NCI-H2029 treated with DMSO at 0.1 percent for 48 hours (cell line): ENCODE measurements at regions not wholly inside any gene's neighbourhood (a gene's known extent, or its start where the extent isn't known, plus 50 kb on each side); places are given as distances from the start of the nearest gene placed in this dataset.

Source experiments
- DNase-seq: peaks from one replicate; lab custom pipeline; 2025; lab: John Stamatoyannopoulos, UW

- no peak for DNase-seq
Measured at GRCh38 chr9:13596383-13596970, 317.0 kb upstream of the MPDZ start.

GRCh38 chr9:13590996-13591395, 311.5 kb upstream of the MPDZ start:
- DNase-seq: no peak

- no peak for DNase-seq
Measured at GRCh38 chr9:13589034-13589737, 309.7 kb upstream of the MPDZ start.

GRCh38 chr9:13588151-13589033, 308.9 kb upstream of the MPDZ start:
- DNase-seq: no peak

GRCh38 chr9:13587571-13587970, 308.1 kb upstream of the MPDZ start:
- no peak for DNase-seq

GRCh38 chr9:13586587-13587374, 307.3 kb upstream of the MPDZ start:
- DNase-seq: no peak

GRCh38 chr9:13580760-13581159, 301.3 kb upstream of the MPDZ start:
- no peak for DNase-seq

GRCh38 chr9:13580131-13580530, 300.6 kb upstream of the MPDZ start:
- no peak for DNase-seq

GRCh38 chr9:13576101-13576500, 296.6 kb upstream of the MPDZ start:
- no peak for DNase-seq

GRCh38 chr9:13575558-13575957, 296.1 kb upstream of the MPDZ start:
- DNase-seq: no peak

GRCh38 chr9:13570068-13570974, 290.8 kb upstream of the MPDZ start:
- no peak for DNase-seq

- DNase-seq: no peak
Measured at GRCh38 chr9:13569602-13570067, 290.1 kb upstream of the MPDZ start.

GRCh38 chr9:13568841-13569601, 289.5 kb upstream of the MPDZ start:
- peak; percentile 37 for DNase-seq

- DNase-seq: no peak
Measured at GRCh38 chr9:13568405-13568804, 288.9 kb upstream of the MPDZ start.

- no peak for DNase-seq
Measured at GRCh38 chr9:13567833-13568232, 288.3 kb upstream of the MPDZ start.

GRCh38 chr9:13557746-13558145, 278.3 kb upstream of the MPDZ start:
- no peak for DNase-seq

GRCh38 chr9:13556656-13557055, 277.2 kb upstream of the MPDZ start:
- no peak for DNase-seq

- DNase-seq: no peak
Measured at GRCh38 chr9:13555989-13556500, 276.6 kb upstream of the MPDZ start.

- DNase-seq: no peak
Measured at GRCh38 chr9:13555516-13555915, 276.0 kb upstream of the MPDZ start.

- no peak for DNase-seq
Measured at GRCh38 chr9:13554626-13555025, 275.1 kb upstream of the MPDZ start.
